Left cardiac atrium (tissue), 4 donors: ENCODE measurements at regions not wholly inside any gene's neighbourhood (a gene's known extent, or its start where the extent isn't known, plus 50 kb on each side); places are given as distances from the start of the nearest gene placed in this dataset.

Experiments used
- ATAC-seq, 2 donors: fragments of 200-7000 bp; cut with Tn5 transposase; one replicate each; pipeline ENCODE4 v1.9.1; 2020; ENCODE audit warnings: mild to moderate bottlenecking in 2 of 2, moderate library complexity in 2 of 2
- DNase-seq: peaks from one replicate; pipeline ENCODE4 v3.0.0-alpha.2; 2020
- intact Hi-C, 2 donors: fragments of 100-400 bp; cut with DNase I; formaldehyde crosslinking; loops; one replicate each; pipeline versions ENCODE4 v1.14.1 to v1.15.1; 2022 to 2023
- donor health status: DM: no; HTN: yes; CAD: no.
- donor health status: DM: no; HTN: yes; CAD: no; lungs with severe emphysema.
- donor health status: DM: yes; HTN: yes; CAD: no.
- donor health status: Dilated cardiomyopathy.

- intact Hi-C loops: no loop called here
- no peak for DNase-seq
- ATAC-seq: no peak
Observed at GRCh38 chr2:2641541-2642410, 310.7 kb upstream of the MYT1L start.

- intact Hi-C loops: no loop called here
- ATAC-seq: no peak
- no peak for DNase-seq
Observed at GRCh38 chr2:2640818-2641217, 309.7 kb upstream of the MYT1L start.

DNA sequence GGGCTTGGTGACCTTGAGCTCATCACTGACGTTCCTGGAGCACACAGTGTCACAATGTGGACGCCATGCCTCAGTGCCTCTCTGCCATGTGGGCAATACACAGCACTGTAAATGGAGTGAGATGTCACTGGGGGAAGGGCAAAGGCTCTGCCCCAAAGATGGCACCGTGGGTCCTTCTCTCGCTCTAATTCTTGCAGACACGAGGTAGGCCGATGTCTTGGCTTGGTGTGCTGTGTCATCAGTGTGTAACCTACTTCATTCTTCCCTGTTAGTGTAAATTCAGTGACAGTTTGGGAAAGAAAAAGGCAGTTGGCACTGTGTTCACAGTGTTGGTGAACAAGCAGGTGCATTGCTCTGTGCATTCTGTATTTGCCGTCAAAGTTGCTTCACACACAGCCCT, 309.3 kb upstream of the MYT1L start:
- ATAC-seq: no peak
- no peak for DNase-seq
- intact Hi-C loops: no loop called here

GRCh38 chr2:2639251-2640139, 308.4 kb upstream of the MYT1L start:
- no peak for DNase-seq
- intact Hi-C loops: no loop called here
- ATAC-seq: no peak

GRCh38 chr2:2638547-2639220, 307.6 kb upstream of the MYT1L start:
- no peak for DNase-seq
- intact Hi-C loops: no loop called here
- no peak for ATAC-seq

DNA sequence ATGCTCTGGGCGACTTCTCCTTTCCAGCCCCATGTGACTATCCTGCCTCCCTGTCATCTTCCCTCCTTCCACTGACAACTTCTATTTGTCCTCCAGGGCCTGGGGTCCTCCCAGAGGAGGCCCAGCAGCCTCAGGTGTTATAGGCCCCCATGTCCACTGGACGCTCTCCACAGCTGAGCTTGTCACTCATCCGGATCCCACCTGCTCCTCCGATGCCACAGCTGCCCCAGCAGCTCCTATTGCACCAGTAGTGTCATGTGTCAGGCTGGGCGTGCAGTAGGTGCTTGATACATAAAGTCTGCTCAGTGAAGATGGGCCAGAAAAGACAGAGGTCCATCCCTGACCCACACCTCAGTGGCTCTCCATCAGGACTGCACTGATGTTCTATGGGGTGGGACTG, 305.7 kb upstream of the MYT1L start:
- intact Hi-C loops: no loop called here
- DNase-seq: no peak
- ATAC-seq: no peak

DNA sequence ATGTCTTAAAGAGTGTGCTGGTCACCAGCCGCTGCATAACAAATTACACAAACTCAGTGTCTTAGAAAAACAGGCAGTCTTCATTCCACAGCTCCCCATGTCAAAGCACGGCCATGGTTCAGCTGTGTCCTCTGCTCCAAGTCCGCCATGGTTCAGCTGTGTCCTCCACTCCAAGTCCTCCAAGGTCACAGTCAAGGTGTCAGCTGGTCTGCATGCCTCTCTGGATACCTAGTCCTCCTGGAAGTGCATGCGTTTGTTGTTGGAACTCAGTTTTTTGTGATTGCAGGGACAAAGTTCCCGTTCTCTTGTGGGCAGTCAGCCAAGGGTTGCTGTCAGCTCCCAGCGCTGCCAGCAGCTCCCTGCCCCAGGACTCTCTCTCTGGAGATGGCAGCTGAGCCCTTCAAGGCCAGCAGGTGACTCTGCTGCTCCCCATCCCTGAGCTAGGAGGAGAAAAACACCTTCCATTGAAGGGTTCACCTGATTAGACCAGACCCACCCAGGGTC, 304.0 kb upstream of the MYT1L start:
- no peak for ATAC-seq
- intact Hi-C loops: no loop called here
- DNase-seq: no peak

DNA sequence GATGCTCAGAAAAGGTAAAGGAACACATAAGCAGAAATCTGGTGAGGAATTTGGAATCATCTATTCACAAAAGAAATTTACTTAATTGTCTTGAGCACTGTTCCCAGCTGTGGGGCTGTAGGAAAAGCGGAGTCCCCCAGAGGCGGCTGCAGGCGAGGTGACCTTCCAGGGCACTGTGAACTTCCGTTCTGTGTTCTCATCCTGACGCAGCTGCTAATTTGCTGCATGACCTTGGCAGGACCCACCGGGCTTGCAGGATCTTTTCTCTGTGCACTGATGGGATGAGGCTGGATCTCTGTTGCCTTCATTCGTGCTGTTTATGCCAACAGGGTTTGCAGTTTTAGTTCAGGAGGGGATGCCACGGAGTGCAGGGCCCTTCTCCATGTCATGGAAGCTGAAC, 301.9 kb upstream of the MYT1L start:
- no peak for ATAC-seq
- intact Hi-C loops: no loop called here

DNA sequence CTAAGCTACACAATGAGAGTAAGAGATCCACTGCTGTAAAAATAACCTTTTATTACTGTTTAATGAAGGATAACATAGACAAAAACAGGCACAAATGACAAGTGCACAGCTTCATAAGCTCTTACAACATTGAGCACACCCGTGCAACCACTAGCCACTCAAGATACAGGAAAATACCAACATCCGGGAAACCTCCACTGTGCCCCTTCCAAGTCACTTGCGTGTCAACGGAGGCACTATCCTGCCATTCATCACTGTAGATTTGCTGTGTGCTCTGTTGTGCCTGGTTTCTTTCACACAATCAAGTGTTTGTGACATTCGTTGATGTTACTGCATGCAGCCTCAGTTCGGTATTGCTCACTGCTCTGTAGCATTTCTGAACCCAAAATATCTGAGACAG, 292.9 kb upstream of the MYT1L start:
- ATAC-seq (no peak), DNase-seq (no peak)
- intact Hi-C loops: no loop called here

More for the DNA sequence above, 301.9 kb upstream of the MYT1L start:
- no peak for DNase-seq

- DNase-seq (no peak), ATAC-seq (no peak)
- intact Hi-C loops: no loop called here
Observed at GRCh38 chr2:2621855-2622254, 290.8 kb upstream of the MYT1L start.

DNA sequence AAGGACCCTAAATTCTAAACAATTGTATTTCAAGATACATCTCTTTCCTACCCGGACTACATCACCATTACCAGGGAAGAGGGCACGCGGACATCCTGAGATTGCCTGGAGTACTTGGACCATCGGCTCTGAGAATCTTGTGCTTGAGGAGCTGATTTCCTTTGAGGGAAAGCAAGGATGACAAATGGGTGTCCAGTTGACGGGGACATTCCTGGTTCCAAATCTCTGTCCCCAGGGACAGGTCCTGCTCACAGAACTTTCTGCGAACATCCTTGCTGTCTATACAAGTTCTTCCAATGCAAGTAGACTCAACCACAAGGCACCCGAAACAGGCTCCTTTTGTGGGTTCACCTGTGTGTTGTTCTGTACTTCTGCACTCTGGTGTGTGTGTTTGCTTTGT, 289.5 kb upstream of the MYT1L start:
- DNase-seq (no peak), ATAC-seq (no peak)
- intact Hi-C loops: no loop called here

DNA sequence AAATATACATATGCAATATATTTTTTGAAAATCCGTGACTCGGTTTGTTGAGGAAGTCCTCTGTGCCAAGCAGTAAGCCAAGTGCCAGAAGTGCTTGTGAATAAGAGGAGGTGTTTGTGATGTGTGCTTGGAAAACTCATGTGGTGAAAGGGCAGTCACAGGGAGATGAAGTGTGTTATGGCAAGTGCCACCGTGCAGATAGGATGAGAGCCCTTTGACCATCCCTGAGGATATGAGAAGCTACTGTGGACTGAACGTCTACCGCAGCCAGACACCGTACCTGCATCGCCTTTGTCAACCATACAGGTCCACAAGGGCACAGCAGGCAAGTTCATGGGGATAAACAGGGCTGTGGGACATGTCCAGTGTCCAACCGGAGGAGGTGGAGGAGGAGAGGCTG, 288.9 kb upstream of the MYT1L start:
- intact Hi-C loops: no loop called here
- DNase-seq: no peak
- ATAC-seq: no peak

GRCh38 chr2:2614452-2614851, 283.4 kb upstream of the MYT1L start:
- DNase-seq (no peak), ATAC-seq (no peak)
- intact Hi-C loops: no loop called here

DNA sequence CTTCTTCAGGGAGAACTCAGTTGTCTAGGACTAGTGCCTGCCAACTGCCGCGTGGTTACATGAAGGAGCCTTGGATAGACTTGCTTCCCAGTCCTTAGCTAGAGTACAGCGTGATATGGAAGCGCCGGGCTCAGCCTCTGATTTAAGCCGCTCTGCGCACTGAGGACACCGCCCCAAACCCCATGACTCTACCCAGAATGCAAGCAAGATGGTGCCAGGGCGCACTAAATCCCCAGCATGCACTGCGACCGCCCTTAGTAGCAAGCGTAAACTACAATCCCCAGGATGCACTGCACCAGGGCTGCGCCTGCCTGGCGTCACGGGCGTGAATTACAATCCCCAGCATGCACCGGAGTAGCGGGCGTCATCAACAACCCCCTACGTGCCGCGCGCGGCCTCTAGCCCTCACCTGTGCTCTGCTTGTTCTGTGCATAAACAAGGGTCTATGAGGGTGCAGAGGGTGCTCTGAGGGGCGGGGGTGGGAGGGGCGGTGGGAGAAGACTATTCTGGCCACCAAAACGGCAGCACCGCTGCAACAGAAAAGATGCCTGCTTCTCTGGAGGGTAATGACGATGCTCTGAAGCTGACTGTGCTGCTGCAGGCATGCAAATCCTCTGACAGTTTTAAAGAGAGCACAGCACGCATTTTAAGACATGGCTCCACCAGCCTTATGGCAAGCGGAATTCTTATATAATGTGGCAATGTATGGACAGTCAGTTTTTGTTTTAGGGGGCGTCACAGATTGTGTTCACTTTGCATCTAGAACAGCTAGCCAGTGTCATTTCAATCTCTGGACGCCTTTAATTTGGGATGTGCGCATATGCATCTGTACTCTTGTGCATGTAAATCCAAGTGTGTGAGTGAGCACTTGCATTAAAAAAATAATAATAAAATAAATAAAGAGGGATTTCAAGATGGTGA, 282.5 kb upstream of the MYT1L start:
- DNase-seq (peak; percentile 93), ATAC-seq (peak; percentile 100)
- intact Hi-C loops: no loop called here

DNA sequence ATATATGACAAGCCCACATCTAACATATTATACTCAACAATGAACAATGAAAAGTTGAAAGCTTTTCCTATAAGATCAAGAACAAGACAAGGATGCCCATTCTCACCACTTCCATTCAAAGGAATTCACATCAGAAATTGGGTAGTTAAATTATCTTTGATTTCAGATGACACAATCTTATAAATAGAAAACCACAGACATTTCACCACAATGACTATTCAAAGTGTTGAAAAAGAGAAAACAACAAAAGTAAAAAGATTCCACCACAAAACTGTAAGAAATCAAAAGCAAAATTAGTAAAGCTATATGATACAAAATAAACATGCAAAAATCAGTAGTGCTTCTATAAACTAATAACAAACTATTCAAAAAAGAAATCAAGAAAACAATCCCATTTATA, 279.7 kb upstream of the MYT1L start:
- ATAC-seq (no peak), DNase-seq (no peak)
- intact Hi-C loops: no loop called here

DNA sequence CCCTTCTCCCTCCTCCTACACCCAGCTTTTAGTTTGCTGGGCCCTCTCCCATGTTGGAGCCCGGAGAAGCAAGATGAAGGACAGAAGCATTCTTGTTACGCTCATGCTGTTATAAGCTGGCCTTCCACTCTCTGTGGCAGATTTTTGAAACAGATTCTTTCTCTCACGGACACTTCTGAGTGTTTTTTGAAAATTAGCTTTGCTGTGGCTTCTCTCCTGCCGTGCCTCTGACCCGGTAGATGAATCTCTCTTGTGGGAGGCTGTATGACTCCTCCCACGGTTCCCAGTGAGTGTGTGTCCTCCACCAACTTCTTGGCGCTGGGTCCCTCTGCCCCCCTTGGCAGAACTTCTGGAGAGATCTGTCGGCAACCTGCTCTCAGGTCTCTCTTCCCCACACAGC, 269.3 kb upstream of the MYT1L start:
- intact Hi-C loops: no loop called here
- ATAC-seq: no peak
- DNase-seq: no peak

DNA sequence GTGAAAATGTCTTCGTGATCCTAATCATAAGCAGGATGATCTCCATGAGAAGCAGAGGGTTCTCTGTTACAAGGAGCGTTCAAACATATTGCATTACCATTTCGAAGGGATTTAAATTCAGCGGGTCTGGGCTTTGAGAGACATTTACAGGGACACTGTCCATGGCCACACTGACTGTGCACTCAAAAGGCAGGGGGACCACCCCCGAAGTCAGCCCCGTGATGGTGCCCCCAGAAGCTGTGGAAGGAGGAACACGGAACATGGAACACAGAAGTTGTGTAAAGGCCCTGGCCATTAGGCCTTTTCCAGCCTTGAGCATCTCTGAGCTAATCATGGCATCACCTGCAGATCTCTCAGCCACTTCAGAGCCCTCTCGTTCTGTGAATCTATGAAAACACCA, 268.4 kb upstream of the MYT1L start:
- intact Hi-C loops: no loop called here
- no peak for ATAC-seq

GRCh38 chr2:2597712-2598111, 266.6 kb upstream of the MYT1L start:
- DNase-seq (no peak), ATAC-seq (no peak)
- intact Hi-C loops: no loop called here

More for the DNA sequence above, 268.4 kb upstream of the MYT1L start:
- no peak for DNase-seq

DNA sequence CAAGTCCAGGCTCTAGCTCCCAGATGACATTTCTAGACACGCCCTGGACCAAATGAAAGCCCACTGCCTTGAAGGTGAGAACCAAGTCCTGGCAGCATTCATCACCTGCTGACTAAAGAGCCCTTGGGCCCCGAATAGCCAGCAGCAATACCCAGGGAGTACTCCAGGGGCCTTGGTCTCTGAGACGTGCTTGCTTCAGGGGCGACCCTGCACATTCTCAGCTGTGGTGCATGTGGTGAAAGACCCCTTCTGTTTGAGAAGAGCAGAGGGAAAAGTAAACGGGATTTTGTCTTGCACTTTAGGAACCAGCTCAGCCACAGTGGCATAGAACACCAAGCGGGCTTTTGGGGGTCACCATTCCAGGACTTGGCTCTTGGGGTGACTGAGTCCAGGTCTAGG, 260.5 kb upstream of the MYT1L start:
- ATAC-seq (no peak), DNase-seq (no peak)
- intact Hi-C loops: no loop called here
